VCaP (cell line): ENCODE measurements at regions not wholly inside any gene's neighbourhood (a gene's known extent, or its start where the extent isn't known, plus 50 kb on each side); places are given as distances from the start of the nearest gene placed in this dataset.

Source experiments
- H3K27ac ChIP-seq: fragments of 450-650 bp; 2 replicates; pipeline ENCODE4 v1.5.1; 2017
- TF ChIP-seq, protein P1 (sequence below): fragments of 450-650 bp; conservative IDR thresholded peaks from 2 replicates; pipeline ENCODE4 v1.5.1; 2017; ENCODE audit warnings: mild to moderate bottlenecking, moderate library complexity

DNA sequence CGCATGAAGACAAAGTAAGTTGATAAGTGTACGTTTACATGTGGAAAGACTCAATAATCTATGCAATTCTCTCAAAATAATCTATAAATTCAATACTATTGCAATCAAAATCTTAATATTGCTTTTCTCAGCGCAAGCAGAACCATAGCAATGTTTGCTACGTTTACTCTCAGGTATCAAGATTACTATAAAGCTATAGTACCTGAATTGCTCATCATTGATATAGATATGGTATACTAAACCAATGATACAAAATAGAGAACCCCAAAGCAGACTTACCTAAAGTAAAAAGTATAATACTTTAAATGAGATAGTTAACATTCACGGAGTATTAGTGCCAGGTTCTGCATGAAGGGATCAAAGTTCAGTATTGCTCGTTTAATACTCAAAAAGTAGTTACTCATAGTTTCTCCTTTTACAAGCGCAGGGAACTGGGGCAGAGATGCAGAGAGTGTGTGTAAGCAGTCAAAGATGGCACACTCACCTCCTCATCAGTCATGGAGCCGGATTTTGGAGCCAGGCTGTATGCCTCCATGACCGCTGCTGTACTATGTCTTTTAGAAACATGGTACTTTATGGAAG is 391.0 kb upstream of the ID2 start:
- TF ChIP-seq, protein P1, sequence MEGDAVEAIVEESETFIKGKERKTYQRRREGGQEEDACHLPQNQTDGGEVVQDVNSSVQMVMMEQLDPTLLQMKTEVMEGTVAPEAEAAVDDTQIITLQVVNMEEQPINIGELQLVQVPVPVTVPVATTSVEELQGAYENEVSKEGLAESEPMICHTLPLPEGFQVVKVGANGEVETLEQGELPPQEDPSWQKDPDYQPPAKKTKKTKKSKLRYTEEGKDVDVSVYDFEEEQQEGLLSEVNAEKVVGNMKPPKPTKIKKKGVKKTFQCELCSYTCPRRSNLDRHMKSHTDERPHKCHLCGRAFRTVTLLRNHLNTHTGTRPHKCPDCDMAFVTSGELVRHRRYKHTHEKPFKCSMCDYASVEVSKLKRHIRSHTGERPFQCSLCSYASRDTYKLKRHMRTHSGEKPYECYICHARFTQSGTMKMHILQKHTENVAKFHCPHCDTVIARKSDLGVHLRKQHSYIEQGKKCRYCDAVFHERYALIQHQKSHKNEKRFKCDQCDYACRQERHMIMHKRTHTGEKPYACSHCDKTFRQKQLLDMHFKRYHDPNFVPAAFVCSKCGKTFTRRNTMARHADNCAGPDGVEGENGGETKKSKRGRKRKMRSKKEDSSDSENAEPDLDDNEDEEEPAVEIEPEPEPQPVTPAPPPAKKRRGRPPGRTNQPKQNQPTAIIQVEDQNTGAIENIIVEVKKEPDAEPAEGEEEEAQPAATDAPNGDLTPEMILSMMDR: no peak

DNA sequence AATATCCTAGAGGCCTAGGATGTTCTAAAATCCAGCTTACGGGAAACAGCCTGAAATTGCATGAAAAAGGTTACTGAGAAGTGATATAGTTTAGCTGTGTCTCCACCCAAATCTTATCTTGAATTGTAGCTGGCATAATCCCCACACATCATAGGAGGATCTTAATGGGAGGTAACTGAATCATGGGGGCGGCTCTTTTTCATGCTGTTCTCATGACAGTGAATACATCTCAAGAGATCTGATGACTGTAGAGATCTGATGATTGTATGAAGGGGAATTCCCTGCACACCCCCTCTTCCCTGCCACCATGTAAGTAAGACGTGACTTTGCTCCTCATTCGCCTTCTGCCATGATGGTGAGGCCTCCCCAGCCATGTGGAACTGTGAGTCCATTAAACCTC is 385.6 kb upstream of the ID2 start:
- H3K27ac ChIP-seq: no peak overlapping the region
- TF ChIP-seq, protein P1: no peak

More for the DNA sequence above, 391.0 kb upstream of the ID2 start:
- H3K27ac ChIP-seq: no peak overlapping the region

DNA sequence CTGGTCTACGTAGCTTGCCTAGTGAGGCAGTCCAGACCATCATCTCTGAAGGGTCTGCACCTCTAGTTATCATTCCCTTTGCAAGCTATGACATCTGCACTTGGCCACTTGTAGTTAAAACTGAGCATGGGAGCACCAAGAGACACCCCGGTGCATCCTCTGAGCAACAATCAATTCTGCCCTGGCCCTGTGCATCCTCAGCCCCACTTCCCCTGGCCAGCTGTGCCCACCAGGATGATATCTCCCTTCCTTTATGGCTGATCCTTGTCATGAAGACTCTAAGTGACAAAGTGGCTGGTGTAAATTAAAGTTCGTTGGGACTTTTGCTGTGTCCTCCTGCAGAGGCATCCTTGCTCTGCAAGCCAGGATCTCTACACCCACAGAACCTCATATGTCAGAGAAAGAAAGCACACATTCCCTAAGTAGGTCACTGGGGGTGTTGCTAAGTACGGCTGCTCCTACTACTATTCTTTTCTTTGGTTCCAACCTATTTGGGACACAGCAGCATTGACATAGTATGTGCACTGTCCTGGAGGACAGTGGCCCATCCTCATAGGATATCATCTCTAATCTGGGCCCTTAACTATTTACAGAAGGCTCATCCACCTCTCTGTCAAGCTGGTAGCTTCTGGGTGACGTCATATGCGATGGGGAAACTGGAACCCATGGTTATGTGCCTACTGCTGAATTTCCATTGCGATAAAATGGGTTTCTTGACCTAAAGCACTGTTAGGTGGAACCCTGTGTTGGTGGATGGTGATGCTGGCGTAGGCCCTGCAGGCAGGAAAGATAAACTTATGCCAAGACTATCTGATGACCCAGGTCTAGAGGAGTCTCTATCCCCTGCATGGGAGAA is 384.3 kb upstream of the ID2 start:
- TF ChIP-seq, protein P1: no peak

DNA sequence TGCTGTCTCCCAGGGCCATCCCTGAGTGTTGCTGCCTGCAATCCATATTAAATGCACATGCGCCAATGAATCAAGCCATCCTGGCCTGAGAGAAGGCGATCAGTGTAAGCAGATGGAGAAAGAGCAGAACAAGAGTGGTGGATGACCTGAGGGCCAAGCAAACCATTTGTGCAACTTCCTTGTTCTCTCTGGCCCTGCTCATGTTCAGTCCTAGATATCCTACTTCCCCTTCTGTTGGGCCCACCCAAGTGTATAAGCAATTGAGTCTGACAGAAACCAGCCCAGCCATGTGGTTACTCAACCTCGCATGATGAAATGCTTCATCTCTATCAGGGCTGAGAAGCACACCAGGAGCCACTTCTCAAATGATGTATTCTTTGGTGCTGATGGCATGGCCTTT is 383.1 kb upstream of the ID2 start:
- TF ChIP-seq, protein P1: no peak
- H3K27ac ChIP-seq: no peak overlapping the region

More for the DNA sequence above, 384.3 kb upstream of the ID2 start:
- H3K27ac ChIP-seq: no peak overlapping the region

DNA sequence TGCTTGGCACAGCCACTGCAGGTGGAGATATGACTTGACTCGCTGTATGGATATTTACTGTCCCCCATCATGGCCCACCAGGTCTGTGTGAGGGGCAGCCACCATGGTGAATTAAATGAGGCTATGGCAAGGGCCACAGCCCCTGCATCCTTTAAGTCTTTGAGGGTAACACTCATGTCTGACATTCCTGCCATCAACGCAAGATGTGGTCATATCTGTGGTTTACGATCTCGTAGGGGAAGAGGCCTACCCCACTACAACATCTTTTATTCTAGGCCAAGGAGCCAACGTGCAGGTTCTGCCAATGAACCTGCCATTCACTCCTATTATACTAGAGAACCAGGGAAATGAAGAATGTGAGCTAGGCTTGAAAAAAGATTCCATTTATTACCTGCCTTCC is 381.6 kb upstream of the ID2 start:
- no peak overlapping the region for H3K27ac ChIP-seq
- TF ChIP-seq, protein P1: no peak

DNA sequence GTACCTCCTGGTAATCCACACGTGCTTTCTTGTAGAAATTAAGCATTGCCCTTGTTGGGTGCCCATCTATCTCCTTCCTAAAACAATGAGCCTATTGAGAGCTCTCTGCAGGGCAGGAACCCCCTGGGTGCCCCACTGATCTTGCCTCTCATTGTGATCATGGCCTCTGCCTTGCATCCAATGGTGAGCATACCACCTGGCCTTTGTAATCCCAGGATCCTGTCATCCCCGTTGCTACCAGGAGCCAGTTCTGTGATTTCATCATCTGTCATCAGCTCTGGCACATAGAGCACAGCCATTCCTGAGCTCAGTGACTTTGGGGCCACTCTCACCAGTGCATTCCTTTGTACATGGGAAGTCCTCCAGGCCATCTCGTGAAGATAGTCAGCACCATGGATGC is 381.0 kb upstream of the ID2 start:
- TF ChIP-seq, protein P1: no peak
- H3K27ac ChIP-seq: no peak overlapping the region

DNA sequence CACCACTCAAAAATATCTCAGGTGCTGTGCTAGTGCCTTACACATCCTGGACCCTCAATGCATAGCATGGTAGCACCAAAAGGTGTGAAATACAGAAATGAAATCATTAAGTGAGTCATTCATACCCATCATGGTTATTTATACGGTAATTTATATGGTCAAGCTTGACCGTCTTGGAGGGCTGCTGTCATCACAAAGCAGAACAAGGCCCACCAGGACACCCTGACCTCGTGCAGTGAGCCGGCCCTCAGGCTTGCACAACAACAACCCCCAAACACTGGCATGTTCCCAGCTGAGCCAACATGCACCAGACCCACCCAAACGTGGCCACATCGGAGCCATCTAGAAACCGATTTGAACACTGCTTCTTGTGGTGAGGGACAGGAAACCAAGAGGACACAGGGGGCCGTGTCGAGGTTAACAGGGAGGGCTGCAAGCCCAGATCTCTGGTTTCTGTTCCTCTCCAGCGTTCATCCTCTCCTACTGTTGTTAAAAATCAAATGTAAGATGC is 378.5 kb upstream of the ID2 start:
- TF ChIP-seq, protein P1: no peak
- no peak overlapping the region for H3K27ac ChIP-seq
